ENCODE measurements at regions not wholly inside any gene's neighbourhood (a gene's known extent, or its start where the extent isn't known, plus 50 kb on each side); places are given as distances from the start of the nearest gene placed in this dataset.

- TF ChIP-seq CTCF (IDR thresholded peaks at IDR 0.05; ENCODE audit: poor library complexity, severe bottlenecking) (no peak), EP300 (conservative IDR thresholded peaks at IDR 0.05; ENCODE audit: poor library complexity, severe bottlenecking) (no peak), MXI1 (conservative IDR thresholded peaks at IDR 0.05; ENCODE audit: poor library complexity, severe bottlenecking) (no peak), SMC3 (conservative IDR thresholded peaks at IDR 0.05; ENCODE audit: poor library complexity) (no peak), TAF1 (IDR thresholded peaks at IDR 0.05; ENCODE audit: low read depth) (no peak), REST (IDR thresholded peaks at IDR 0.05; ENCODE audit: borderline replicate concordance) (no peak), POLR2AphosphoS5 (IDR thresholded peaks at IDR 0.05) (no peak), EZH2 (IDR thresholded peaks at IDR 0.05; ENCODE audit: borderline replicate concordance, insufficient read depth, low read length, poor library complexity, severe bottlenecking) (no peak)
Observed at GRCh38 chr16:21338537-21339268, 60.6 kb upstream of the CRYM start.
